Naive thymus-derived CD4-positive, alpha-beta T cell (primary cell): ENCODE measurements at regions not wholly inside any gene's neighbourhood (a gene's known extent, or its start where the extent isn't known, plus 50 kb on each side); places are given as distances from the start of the nearest gene placed in this dataset.
"Not testable (repeated sequence)": the region's sequence is repeated elsewhere in the genome, so short reads cannot be mapped to it uniquely, and the experiment has no call there.

Experiments used
- ATAC-seq: fragments of 150-1000 bp; cut with Tn5 transposase; 2 replicates; pipeline ENCODE4 v1.10.0; 2021; ENCODE audit warnings: mild to moderate bottlenecking, moderate library complexity
- CTCF ChIA-PET: fragments of 350-600 bp; sonication (Branson Sonifier 250); formaldehyde crosslinking; loops from one replicate; lab custom pipeline; 2021; ENCODE audit warnings: antibody characterized with exemption; lab: Charles Lee
- POLR2A ChIA-PET: fragments of 350-600 bp; sonication (Branson Sonifier 250); formaldehyde crosslinking; loops from one replicate; lab custom pipeline; 2021; ENCODE audit warnings: antibody characterized with exemption, inconsistent platforms; lab: Charles Lee
- DNase-seq, 9 donors: peaks; one replicate each; pipeline versions ENCODE4 v3.0.0 to v3.0.0-alpha.2; 2020 to 2022; ENCODE audit warnings: mixed read lengths in 1 of 9
- H3K27ac ChIP-seq: one replicate; pipeline ENCODE4 v1.7.0; 2013; ENCODE audit warnings: mild to moderate bottlenecking, low read depth, low read length, moderate library complexity
- H3K27me3 ChIP-seq, 2 donors: one replicate each; pipeline ENCODE4 v1.7.0; 2013; ENCODE audit warnings: low read length in 2 of 2, mild to moderate bottlenecking in 2 of 2, moderate library complexity in 2 of 2; ENCODE audit not compliant: control insufficient read depth in 2 of 2, insufficient read depth in 2 of 2
- H3K36me3 ChIP-seq, 3 experiments: 1 replicate in 2 of 3; 2 replicates in 1 of 3; pipeline ENCODE4 v1.7.0; 2013; ENCODE audit warnings: low read length in 3 of 3, mild to moderate bottlenecking in 3 of 3, moderate library complexity in 1 of 3; ENCODE audit not compliant: insufficient read depth in 3 of 3, control insufficient read depth in 2 of 3
- H3K4me1 ChIP-seq, 2 donors: one replicate each; pipeline ENCODE4 v1.7.0; 2013; ENCODE audit warnings: low read length in 2 of 2, mild to moderate bottlenecking in 2 of 2, moderate library complexity in 1 of 2; ENCODE audit not compliant: control insufficient read depth in 2 of 2, insufficient read depth in 2 of 2
- H3K4me3 ChIP-seq: 2 replicates; pipeline ENCODE4 v1.7.0; 2013; ENCODE audit warnings: mild to moderate bottlenecking, low read length
- H3K9me3 ChIP-seq, 3 experiments: 1 replicate in 2 of 3; 2 replicates in 1 of 3; pipeline ENCODE4 v1.7.0; 2013; ENCODE audit warnings: low read length in 3 of 3; ENCODE audit not compliant: control insufficient read depth in 2 of 3
- H3K27ac Mint-ChIP-seq, 9 donors: one replicate each; pipeline ENCODE4 v1.8.0; 2020 to 2022; ENCODE audit warnings: mixed read lengths in 9 of 9, mild to moderate bottlenecking in 8 of 9, moderate library complexity in 5 of 9, inconsistent platforms in 2 of 9
- H3K27me3 Mint-ChIP-seq, 5 donors: one replicate each; pipeline ENCODE4 v1.8.0; 2021 to 2022; ENCODE audit warnings: mixed read lengths in 5 of 5, mild to moderate bottlenecking in 1 of 5
- H3K36me3 Mint-ChIP-seq, 5 donors: one replicate each; pipeline ENCODE4 v1.8.0; 2020 to 2022; ENCODE audit warnings: mixed read lengths in 5 of 5, mild to moderate bottlenecking in 3 of 5, inconsistent platforms in 1 of 5
- H3K4me1 Mint-ChIP-seq, 7 donors: one replicate each; pipeline ENCODE4 v1.8.0; 2020 to 2022; ENCODE audit warnings: mixed read lengths in 7 of 7, mild to moderate bottlenecking in 3 of 7, inconsistent platforms in 1 of 7
- H3K4me3 Mint-ChIP-seq, 10 donors: one replicate each; pipeline ENCODE4 v1.8.0; 2020 to 2022; ENCODE audit warnings: mild to moderate bottlenecking in 10 of 10, mixed read lengths in 10 of 10, moderate library complexity in 6 of 10, inconsistent platforms in 2 of 10
- H3K9me3 Mint-ChIP-seq, 11 donors: one replicate each; pipeline ENCODE4 v1.8.0; 2020 to 2022; ENCODE audit warnings: mixed read lengths in 11 of 11, mild to moderate bottlenecking in 4 of 11, inconsistent platforms in 1 of 11, moderate library complexity in 1 of 11
- intact Hi-C, 2 donors: fragments of 100-400 bp; cut with micrococcal nuclease; formaldehyde crosslinking; loops; one replicate each; pipeline ENCODE4 v1.15.1; 2023

DNA sequence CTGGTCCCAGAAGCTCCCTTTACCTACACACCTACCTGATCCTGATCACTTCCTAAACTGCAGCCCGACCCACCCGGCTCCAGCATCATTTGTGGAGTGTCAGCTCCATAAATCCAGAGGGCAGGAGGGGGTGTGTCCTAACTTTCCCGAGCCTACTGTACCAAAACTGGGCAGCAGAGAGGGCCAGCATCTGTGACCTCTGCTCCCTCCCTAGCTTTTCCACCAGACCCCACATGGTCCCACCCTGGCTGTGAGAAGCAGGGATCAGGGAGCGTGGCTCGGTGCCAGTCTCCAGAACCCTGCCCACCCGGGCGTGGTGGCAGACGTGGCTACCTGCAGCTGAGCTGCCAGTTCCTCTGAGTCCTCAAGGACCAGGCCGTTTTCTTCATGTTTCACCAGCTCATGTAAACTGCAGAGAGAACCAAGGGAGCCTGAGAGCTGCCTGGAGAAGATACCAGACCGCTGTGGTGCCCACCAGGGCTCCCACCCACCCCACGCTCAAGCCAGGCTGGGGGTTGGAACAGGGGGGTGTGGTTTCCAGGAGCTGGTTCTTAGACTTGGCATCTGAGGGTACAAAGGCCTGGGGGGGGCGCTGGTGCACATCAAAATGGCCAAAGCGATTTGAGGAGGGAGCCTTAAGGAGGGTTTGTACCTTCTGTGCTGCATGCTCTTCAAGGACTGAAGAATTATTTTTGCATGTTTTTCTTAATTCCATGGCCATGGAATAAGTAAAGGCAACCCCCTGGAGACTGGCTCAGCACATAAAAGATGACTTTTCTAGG, 76.7 kb upstream of the DRD5 start:
- H3K9me3 Mint-ChIP-seq, result peaks cover 0 to 7% (median 0%) of the 10 kb centered on the region in 11 donors
- CTCF ChIA-PET, result no interaction called here
- POLR2A ChIA-PET, result no interaction called here

DNA sequence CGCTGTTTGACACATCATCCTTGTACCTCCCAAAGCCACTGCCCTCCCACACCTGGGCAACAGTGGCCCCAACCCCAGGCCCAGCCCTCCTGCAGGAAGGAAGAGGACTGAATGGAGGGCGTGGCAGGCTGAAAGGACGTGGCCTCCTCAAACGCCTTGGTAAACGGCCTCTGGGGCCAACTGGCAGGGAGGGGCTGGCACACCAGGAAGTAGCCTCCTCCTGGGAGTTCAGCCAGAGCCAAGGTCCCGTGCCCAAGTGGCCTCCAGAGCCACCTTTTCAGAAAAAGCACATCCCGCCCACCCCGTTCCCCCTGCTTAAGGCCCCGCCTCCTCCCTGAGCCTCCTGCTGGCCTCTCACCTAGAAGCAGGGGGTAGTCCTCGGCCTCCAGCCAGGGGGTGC, 74.2 kb upstream of the DRD5 start:
- DNase-seq, H3K4me3 Mint-ChIP-seq, ATAC-seq, H3K36me3 Mint-ChIP-seq, H3K27ac Mint-ChIP-seq, H3K9me3 Mint-ChIP-seq, H3K4me3 ChIP-seq, POLR2A ChIA-PET, H3K9me3 ChIP-seq, H3K27me3 ChIP-seq, CTCF ChIA-PET, H3K4me1 ChIP-seq, H3K36me3 ChIP-seq, H3K27ac ChIP-seq, H3K27me3 Mint-ChIP-seq, intact Hi-C loops: not testable (repeated sequence)
- H3K4me1 Mint-ChIP-seq, result peaks cover 9 to 21% (median 12%) of the 10 kb centered on the region in 7 donors

More for the DNA sequence above, 76.7 kb upstream of the DRD5 start:
- Histone ChIP-seq H3K9me3 (no peaks in the 10 kb centered on the region), H3K4me3 (no peak overlapping the region), H3K27ac (no peak overlapping the region), H3K4me1 (no peaks in the 10 kb centered on the region), H3K27me3 (no peaks in the 10 kb centered on the region), H3K36me3 (no peaks in the 10 kb centered on the region)
- no peak overlapping the region for H3K27ac Mint-ChIP-seq
- intact Hi-C loops, result no loop called here
- peaks cover 0 to 3% (median 0%) of the 10 kb centered on the region in 5 donors for H3K27me3 Mint-ChIP-seq
- H3K36me3 Mint-ChIP-seq, result no peaks in the 10 kb centered on the region
- DNase-seq (no peak), ATAC-seq (no peak)
- H3K4me1 Mint-ChIP-seq, result peaks cover 9 to 21% (median 11%) of the 10 kb centered on the region in 7 donors
- peak overlapping the region in 1 of 10 donors; percentile 30 for H3K4me3 Mint-ChIP-seq

DNA sequence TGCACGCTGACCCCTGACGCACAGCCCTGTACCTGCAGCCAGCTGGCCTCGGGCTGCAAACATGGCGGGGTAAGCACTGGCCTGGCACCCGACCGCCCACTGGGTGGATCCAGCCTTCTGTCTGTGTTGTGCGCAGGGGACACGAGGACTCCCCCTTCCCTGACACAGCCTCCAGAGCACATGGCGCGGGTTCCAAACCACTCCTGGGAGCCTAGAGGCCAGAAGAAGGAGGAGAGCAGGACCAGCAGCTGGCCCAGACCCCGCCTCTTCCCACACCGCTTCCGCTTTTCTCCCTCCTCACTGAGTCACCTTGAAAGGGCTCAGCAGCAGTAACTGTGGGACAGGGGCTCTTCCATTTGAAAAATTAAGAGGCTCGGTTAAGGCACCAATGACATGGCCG, 73.5 kb upstream of the DRD5 start:
- ATAC-seq, H3K36me3 Mint-ChIP-seq, H3K27me3 ChIP-seq, CTCF ChIA-PET, H3K9me3 Mint-ChIP-seq, intact Hi-C loops, H3K27ac ChIP-seq, H3K4me3 ChIP-seq, H3K27ac Mint-ChIP-seq, H3K4me3 Mint-ChIP-seq, POLR2A ChIA-PET, H3K36me3 ChIP-seq, H3K4me1 ChIP-seq, H3K9me3 ChIP-seq, H3K27me3 Mint-ChIP-seq, DNase-seq: not testable (repeated sequence)
- H3K4me1 Mint-ChIP-seq, result peaks cover 9 to 18% (median 12%) of the 10 kb centered on the region in 7 donors

DNA sequence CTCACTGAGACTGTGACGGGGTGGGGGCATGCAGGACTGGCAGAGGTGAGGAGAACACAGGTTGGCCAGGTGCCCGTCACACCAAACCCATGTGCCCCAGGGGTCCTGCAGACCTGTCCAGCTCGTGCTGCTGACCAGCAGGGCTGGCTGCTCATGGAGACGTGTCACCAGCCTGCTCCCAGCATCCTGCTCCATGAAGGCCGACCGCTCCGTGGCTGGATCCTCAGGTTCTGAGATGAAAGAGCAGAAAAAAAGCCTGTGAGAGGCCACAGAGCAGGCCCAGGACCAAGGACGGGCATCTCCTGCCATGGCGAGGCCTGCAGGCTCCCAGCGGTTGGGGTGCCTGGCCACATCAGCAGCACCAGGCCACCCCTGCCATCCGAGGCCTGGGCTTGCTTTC, 71.7 kb upstream of the DRD5 start:
- POLR2A ChIA-PET, result no interaction called here

DNA sequence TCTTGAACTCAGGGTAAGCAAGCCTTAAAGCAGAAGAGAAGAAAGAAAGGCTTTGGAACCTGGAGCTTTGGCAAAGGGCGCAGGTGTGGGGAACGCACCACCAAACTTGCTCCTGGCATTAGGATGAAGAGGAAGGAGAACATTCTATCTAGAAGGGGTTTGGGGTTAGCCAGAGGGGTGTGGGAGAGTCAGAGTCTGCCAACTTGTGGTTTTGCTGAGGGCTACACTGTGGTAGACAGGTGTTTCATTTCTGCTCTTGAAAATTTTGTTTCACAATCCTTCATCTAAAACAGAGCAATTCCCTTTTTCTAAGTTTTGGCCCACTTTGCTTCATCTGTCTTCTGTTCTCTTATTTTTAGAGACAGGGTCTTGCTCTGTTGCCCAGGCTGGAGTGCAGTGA, 66.2 kb upstream of the DRD5 start:
- H3K4me3 ChIP-seq, H3K4me3 Mint-ChIP-seq, H3K9me3 ChIP-seq, H3K27me3 ChIP-seq, H3K4me1 ChIP-seq, H3K27ac Mint-ChIP-seq, H3K9me3 Mint-ChIP-seq, CTCF ChIA-PET, H3K27ac ChIP-seq, H3K36me3 Mint-ChIP-seq, intact Hi-C loops, H3K4me1 Mint-ChIP-seq, H3K36me3 ChIP-seq, ATAC-seq, POLR2A ChIA-PET, DNase-seq: not testable (repeated sequence)
- H3K27me3 Mint-ChIP-seq, result peaks cover 0 to 15% (median 3%) of the 10 kb centered on the region in 5 donors

More for the DNA sequence above, 71.7 kb upstream of the DRD5 start:
- Mint-ChIP-seq H3K4me1 (peaks cover 0 to 2% (median 0%) of the 10 kb centered on the region in 7 donors), H3K27me3 (peaks cover 0 to 3% (median 0%) of the 10 kb centered on the region in 5 donors), H3K27ac (no peak overlapping the region), H3K9me3 (peaks cover 0 to 4% (median 0%) of the 10 kb centered on the region in 11 donors), H3K36me3 (no peaks in the 10 kb centered on the region), H3K4me3 (no peak overlapping the region)
- H3K27ac ChIP-seq, result no peak overlapping the region
- intact Hi-C loops, result no loop called here
- no peaks in the 10 kb centered on the region for H3K36me3 ChIP-seq
- CTCF ChIA-PET, result no interaction called here
- no peaks in the 10 kb centered on the region for H3K4me1 ChIP-seq
- no peaks in the 10 kb centered on the region for H3K9me3 ChIP-seq
- H3K4me3 ChIP-seq, result no peak overlapping the region
- DNase-seq (no peak), ATAC-seq (no peak)
- H3K27me3 ChIP-seq, result no peaks in the 10 kb centered on the region

- Histone ChIP-seq H3K4me1 (no peaks in the 10 kb centered on the region), H3K27ac (no peak overlapping the region), H3K4me3 (no peak overlapping the region), H3K27me3 (no peaks in the 10 kb centered on the region), H3K9me3 (no peaks in the 10 kb centered on the region), H3K36me3 (no peaks in the 10 kb centered on the region)
- peaks cover 0 to 15% (median 5%) of the 10 kb centered on the region in 5 donors for H3K27me3 Mint-ChIP-seq
- POLR2A ChIA-PET, result no interaction called here
- no peaks in the 10 kb centered on the region for H3K36me3 Mint-ChIP-seq
- CTCF ChIA-PET, result no interaction called here
- H3K4me1 Mint-ChIP-seq, result no peaks in the 10 kb centered on the region
- ATAC-seq (no peak), DNase-seq (no peak)
- H3K4me3 Mint-ChIP-seq, result no peak overlapping the region
- intact Hi-C loops, result no loop called here
- H3K9me3 Mint-ChIP-seq, result peaks cover 0 to 4% (median 0%) of the 10 kb centered on the region in 11 donors
- peak overlapping the region in 1 of 9 donors; percentile 23 for H3K27ac Mint-ChIP-seq
Observed at GRCh38 chr4:9716093-9716492, 65.3 kb upstream of the DRD5 start.
